GM23338 (cell line): ENCODE measurements at regions not wholly inside any gene's neighbourhood (a gene's known extent, or its start where the extent isn't known, plus 50 kb on each side); places are given as distances from the start of the nearest gene placed in this dataset.

Source experiments
- ATAC-seq: fragments of 200-7000 bp; cut with Tn5 transposase; 3 replicates; pipeline ENCODE4 v1.9.1; 2020
- DNase-seq: peaks from one replicate; pipeline ENCODE4 v3.0.0-alpha.2; 2015; ENCODE audit warnings: low spot score
- H2AFZ ChIP-seq: fragments of 200-600 bp; sonication (generic); 2 replicates; pipeline ENCODE4 v1.8.0; 2016; ENCODE audit warnings: antibody characterized with exemption, mild to moderate bottlenecking, moderate library complexity
- H3F3A ChIP-seq: fragments of 200-600 bp; sonication (generic); replicated peaks from 2 replicates; pipeline ENCODE4 v1.8.0; 2017; ENCODE audit warnings: antibody characterized with exemption, mixed run types, low read depth
- H3K27ac ChIP-seq: fragments of 200-600 bp; sonication (generic); 2 replicates; pipeline ENCODE4 v1.6.1; 2016; ENCODE audit warnings: low read depth
- H3K27me3 ChIP-seq: fragments of 200-600 bp; sonication (generic); 2 replicates; pipeline ENCODE4 v1.8.0; 2016; ENCODE audit warnings: mild to moderate bottlenecking, mixed run types, moderate library complexity; ENCODE audit not compliant: insufficient read depth
- H3K36me3 ChIP-seq: fragments of 200-600 bp; sonication (generic); 2 replicates; pipeline ENCODE4 v1.8.0; 2016; ENCODE audit warnings: mild to moderate bottlenecking; ENCODE audit not compliant: insufficient read depth
- H3K4me1 ChIP-seq: fragments of 200-600 bp; sonication (generic); 2 replicates; pipeline ENCODE4 v1.8.0; 2016; ENCODE audit warnings: mild to moderate bottlenecking, moderate library complexity; ENCODE audit not compliant: insufficient read depth
- H3K4me2 ChIP-seq: fragments of 200-600 bp; sonication (generic); 2 replicates; pipeline ENCODE4 v1.7.1; 2017; ENCODE audit warnings: mixed run types
- H3K4me3 ChIP-seq: fragments of 200-600 bp; sonication (generic); 2 replicates; pipeline ENCODE4 v1.6.1; 2016; ENCODE audit warnings: mixed run types
- H3K79me2 ChIP-seq: fragments of 200-600 bp; sonication (generic); replicated peaks from 2 replicates; pipeline ENCODE4 v1.8.0; 2017; ENCODE audit warnings: mild to moderate bottlenecking; ENCODE audit not compliant: insufficient read depth
- H3K9me2 ChIP-seq: fragments of 200-600 bp; sonication (generic); 2 replicates; pipeline ENCODE4 v1.8.0; 2017; ENCODE audit not compliant: insufficient read depth
- H4K20me1 ChIP-seq: fragments of 200-600 bp; sonication (generic); replicated peaks from 2 replicates; pipeline ENCODE4 v1.8.0; 2017; ENCODE audit warnings: mild to moderate bottlenecking; ENCODE audit not compliant: insufficient read depth
- H3K27ac Mint-ChIP-seq: 2 replicates; pipeline ENCODE4 v1.8.0; 2020; ENCODE audit warnings: inconsistent platforms, mild to moderate bottlenecking, moderate library complexity, mixed read lengths
- H3K27me3 Mint-ChIP-seq: 3 replicates; pipeline ENCODE4 v1.8.0; 2022; ENCODE audit warnings: low read depth, mild to moderate bottlenecking, moderate library complexity, mixed read lengths, inconsistent platforms; ENCODE audit not compliant: insufficient read depth, poor library complexity
- H3K36me3 Mint-ChIP-seq: 3 replicates; pipeline ENCODE4 v1.8.0; 2021; ENCODE audit warnings: low read depth, mild to moderate bottlenecking, inconsistent platforms, moderate library complexity, mixed read lengths
- H3K4me1 Mint-ChIP-seq: 3 replicates; pipeline ENCODE4 v1.8.0; 2020; ENCODE audit warnings: mild to moderate bottlenecking, inconsistent platforms, mixed read lengths
- H3K4me3 Mint-ChIP-seq: 3 replicates; pipeline ENCODE4 v1.8.0; 2021; ENCODE audit warnings: moderate library complexity, mild to moderate bottlenecking, inconsistent platforms, mixed read lengths
- H3K9me3 Mint-ChIP-seq: 3 replicates; pipeline ENCODE4 v1.8.0; 2020; ENCODE audit warnings: moderate library complexity, mild to moderate bottlenecking, inconsistent platforms, mixed read lengths
- CREB1 ChIP-seq: fragments of 250-450 bp; sonication (Bioruptor Pico); IDR thresholded peaks from 2 replicates; pipeline ENCODE4 v1.5.0; 2020; ENCODE audit warnings: low read depth, mild to moderate bottlenecking, moderate library complexity
- CTCF ChIP-seq, 2 experiments: fragments of 200-600 bp in 1 of 2; sonication (generic) in 1 of 2; conservative IDR thresholded peaks; 2 replicates each; pipeline versions ENCODE4 v1.5.1 to v1.6.1; 2016 to 2017; ENCODE audit warnings: antibody characterized with exemption in 2 of 2, low read depth in 2 of 2, mild to moderate bottlenecking in 2 of 2, moderate library complexity in 1 of 2
- EZH2 ChIP-seq: fragments of 200-600 bp; sonication (generic); IDR thresholded peaks from one replicate; pipeline ENCODE4 v1.8.0; 2017; ENCODE audit warnings: antibody characterized with exemption, mild to moderate bottlenecking, low read depth; ENCODE audit not compliant: unreplicated experiment
- EZH2phosphoT487 ChIP-seq: fragments of 200-600 bp; sonication (generic); IDR thresholded peaks from one replicate; pipeline ENCODE4 v1.8.1; 2018; ENCODE audit warnings: antibody characterized with exemption; ENCODE audit not compliant: unreplicated experiment
- JUNB ChIP-seq: IDR thresholded peaks from one replicate; pipeline ENCODE4 v1.6.1; 2016; ENCODE audit warnings: antibody characterized with exemption; ENCODE audit not compliant: unreplicated experiment
- NANOG ChIP-seq: IDR thresholded peaks from 2 replicates; pipeline ENCODE4 v1.6.1; 2016; ENCODE audit warnings: antibody characterized with exemption, borderline replicate concordance
- POLR2AphosphoS5 ChIP-seq: IDR thresholded peaks from 2 replicates; pipeline ENCODE4 v1.6.1; 2016; ENCODE audit warnings: antibody characterized with exemption, low read depth
- STAT1 ChIP-seq: IDR thresholded peaks from one replicate; pipeline ENCODE4 v1.6.1; 2016; ENCODE audit warnings: antibody characterized with exemption; ENCODE audit not compliant: unreplicated experiment
- ZNF114 ChIP-seq: fragments of 250-450 bp; sonication (Bioruptor Pico); IDR thresholded peaks from 2 replicates; pipeline ENCODE4 v1.5.0; 2020; ENCODE audit warnings: mild to moderate bottlenecking, moderate library complexity
- ZNF331 ChIP-seq: fragments of 250-450 bp; sonication (Bioruptor Pico); IDR thresholded peaks from 2 replicates; pipeline ENCODE4 v1.5.0; 2020; ENCODE audit warnings: low read depth, mild to moderate bottlenecking, moderate library complexity
- ZNF462 ChIP-seq: fragments of 250-450 bp; sonication (Bioruptor Pico); IDR thresholded peaks from 2 replicates; pipeline ENCODE4 v1.5.0; 2020; ENCODE audit warnings: mild to moderate bottlenecking, moderate library complexity
- TF ChIP-seq, protein P1 (sequence below): IDR thresholded peaks from 2 replicates; pipeline ENCODE4 v1.6.1; 2016; ENCODE audit warnings: antibody characterized with exemption
- TF ChIP-seq, protein P2 (sequence below): IDR thresholded peaks from one replicate; pipeline ENCODE4 v1.6.1; 2018; ENCODE audit warnings: antibody characterized with exemption; ENCODE audit not compliant: unreplicated experiment

GRCh38 chr2:139007130-139007529 lies 226.9 kb upstream of the NXPH2 start:
- no peaks in the 10 kb centered on the region for H3F3A ChIP-seq
- Mint-ChIP-seq H3K27ac (no peak overlapping the region), H3K36me3 (no peaks in the 10 kb centered on the region), H3K4me1 (no peaks in the 10 kb centered on the region), H3K27me3 (no peaks in the 10 kb centered on the region), H3K9me3 (no peaks in the 10 kb centered on the region), H3K4me3 (no peak overlapping the region)
- H2AFZ ChIP-seq, result no peak overlapping the region
- no peak for DNase-seq
- H3K4me1 ChIP-seq, result no peaks in the 10 kb centered on the region
- no peaks in the 10 kb centered on the region for H3K36me3 ChIP-seq
- no peak overlapping the region for H3K27ac ChIP-seq
- no peak for ATAC-seq
- TF ChIP-seq EZH2phosphoT487, result no peak
- no peak for TF ChIP-seq EZH2
- no peak for TF ChIP-seq ZNF331 (CRISPR knock-in tag)
- no peak for TF ChIP-seq ZNF462 (CRISPR knock-in tag)
- TF ChIP-seq, protein P1, sequence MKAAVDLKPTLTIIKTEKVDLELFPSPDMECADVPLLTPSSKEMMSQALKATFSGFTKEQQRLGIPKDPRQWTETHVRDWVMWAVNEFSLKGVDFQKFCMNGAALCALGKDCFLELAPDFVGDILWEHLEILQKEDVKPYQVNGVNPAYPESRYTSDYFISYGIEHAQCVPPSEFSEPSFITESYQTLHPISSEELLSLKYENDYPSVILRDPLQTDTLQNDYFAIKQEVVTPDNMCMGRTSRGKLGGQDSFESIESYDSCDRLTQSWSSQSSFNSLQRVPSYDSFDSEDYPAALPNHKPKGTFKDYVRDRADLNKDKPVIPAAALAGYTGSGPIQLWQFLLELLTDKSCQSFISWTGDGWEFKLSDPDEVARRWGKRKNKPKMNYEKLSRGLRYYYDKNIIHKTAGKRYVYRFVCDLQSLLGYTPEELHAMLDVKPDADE, result no peak
- TF ChIP-seq ZNF114 (CRISPR knock-in tag), result no peak
- TF ChIP-seq NANOG, result no peak
- no peak for TF ChIP-seq JUNB
- TF ChIP-seq CTCF (conservative IDR thresholded peaks at IDR 0.05; ENCODE audit: low read depth in 2 of 2), result no peak
- TF ChIP-seq POLR2AphosphoS5, result no peak
- TF ChIP-seq STAT1, result no peak
- TF ChIP-seq CREB1 (CRISPR knock-in tag), result no peak
- TF ChIP-seq, protein P2, sequence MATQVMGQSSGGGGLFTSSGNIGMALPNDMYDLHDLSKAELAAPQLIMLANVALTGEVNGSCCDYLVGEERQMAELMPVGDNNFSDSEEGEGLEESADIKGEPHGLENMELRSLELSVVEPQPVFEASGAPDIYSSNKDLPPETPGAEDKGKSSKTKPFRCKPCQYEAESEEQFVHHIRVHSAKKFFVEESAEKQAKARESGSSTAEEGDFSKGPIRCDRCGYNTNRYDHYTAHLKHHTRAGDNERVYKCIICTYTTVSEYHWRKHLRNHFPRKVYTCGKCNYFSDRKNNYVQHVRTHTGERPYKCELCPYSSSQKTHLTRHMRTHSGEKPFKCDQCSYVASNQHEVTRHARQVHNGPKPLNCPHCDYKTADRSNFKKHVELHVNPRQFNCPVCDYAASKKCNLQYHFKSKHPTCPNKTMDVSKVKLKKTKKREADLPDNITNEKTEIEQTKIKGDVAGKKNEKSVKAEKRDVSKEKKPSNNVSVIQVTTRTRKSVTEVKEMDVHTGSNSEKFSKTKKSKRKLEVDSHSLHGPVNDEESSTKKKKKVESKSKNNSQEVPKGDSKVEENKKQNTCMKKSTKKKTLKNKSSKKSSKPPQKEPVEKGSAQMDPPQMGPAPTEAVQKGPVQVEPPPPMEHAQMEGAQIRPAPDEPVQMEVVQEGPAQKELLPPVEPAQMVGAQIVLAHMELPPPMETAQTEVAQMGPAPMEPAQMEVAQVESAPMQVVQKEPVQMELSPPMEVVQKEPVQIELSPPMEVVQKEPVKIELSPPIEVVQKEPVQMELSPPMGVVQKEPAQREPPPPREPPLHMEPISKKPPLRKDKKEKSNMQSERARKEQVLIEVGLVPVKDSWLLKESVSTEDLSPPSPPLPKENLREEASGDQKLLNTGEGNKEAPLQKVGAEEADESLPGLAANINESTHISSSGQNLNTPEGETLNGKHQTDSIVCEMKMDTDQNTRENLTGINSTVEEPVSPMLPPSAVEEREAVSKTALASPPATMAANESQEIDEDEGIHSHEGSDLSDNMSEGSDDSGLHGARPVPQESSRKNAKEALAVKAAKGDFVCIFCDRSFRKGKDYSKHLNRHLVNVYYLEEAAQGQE, result no peak
- H3K9me2 ChIP-seq, result no peaks in the 10 kb centered on the region; the same call in none of the 2 replicates
- H3K4me3 ChIP-seq, result no peak overlapping the region
- no peaks in the 10 kb centered on the region for H3K79me2 ChIP-seq
- H3K27me3 ChIP-seq, result no peaks in the 10 kb centered on the region
- no peaks in the 10 kb centered on the region for H4K20me1 ChIP-seq
- no peak overlapping the region for H3K4me2 ChIP-seq
